ENCODE measurements at regions not wholly inside any gene's neighbourhood (a gene's known extent, or its start where the extent isn't known, plus 50 kb on each side); places are given as distances from the start of the nearest gene placed in this dataset.

DNA sequence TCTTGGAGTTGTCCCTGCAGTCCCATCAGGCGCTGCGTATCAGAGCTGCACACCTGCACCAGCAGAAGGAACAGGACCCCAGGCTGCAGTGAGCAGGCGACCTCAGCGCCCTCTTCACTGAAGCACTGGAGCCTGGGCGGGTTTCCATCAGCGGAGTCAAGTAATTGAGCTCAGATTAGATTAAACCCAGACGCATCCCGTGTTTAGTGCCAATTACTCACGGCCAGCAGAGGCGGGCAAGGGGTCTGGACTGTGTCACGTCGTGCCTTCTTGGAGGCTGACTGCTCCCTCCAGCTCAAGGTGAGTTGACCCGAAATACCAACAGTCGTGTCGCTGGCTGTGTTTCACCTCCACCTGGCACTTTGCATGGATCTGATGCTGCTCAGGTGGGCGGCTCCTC, 123.6 kb downstream of the CXCL12 start:
- TF ChIP-seq, protein P1, sequence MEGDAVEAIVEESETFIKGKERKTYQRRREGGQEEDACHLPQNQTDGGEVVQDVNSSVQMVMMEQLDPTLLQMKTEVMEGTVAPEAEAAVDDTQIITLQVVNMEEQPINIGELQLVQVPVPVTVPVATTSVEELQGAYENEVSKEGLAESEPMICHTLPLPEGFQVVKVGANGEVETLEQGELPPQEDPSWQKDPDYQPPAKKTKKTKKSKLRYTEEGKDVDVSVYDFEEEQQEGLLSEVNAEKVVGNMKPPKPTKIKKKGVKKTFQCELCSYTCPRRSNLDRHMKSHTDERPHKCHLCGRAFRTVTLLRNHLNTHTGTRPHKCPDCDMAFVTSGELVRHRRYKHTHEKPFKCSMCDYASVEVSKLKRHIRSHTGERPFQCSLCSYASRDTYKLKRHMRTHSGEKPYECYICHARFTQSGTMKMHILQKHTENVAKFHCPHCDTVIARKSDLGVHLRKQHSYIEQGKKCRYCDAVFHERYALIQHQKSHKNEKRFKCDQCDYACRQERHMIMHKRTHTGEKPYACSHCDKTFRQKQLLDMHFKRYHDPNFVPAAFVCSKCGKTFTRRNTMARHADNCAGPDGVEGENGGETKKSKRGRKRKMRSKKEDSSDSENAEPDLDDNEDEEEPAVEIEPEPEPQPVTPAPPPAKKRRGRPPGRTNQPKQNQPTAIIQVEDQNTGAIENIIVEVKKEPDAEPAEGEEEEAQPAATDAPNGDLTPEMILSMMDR (conservative IDR thresholded peaks at IDR 0.05), result no peak
- TF ChIP-seq ZFX (IDR thresholded peaks at IDR 0.05), result no peak
